Keratinocyte (primary cell): ENCODE measurements at regions not wholly inside any gene's neighbourhood (a gene's known extent, or its start where the extent isn't known, plus 50 kb on each side); places are given as distances from the start of the nearest gene placed in this dataset.

Source experiments
- DNase-seq: peaks from one replicate; pipeline ENCODE4 v3.0.0-alpha.2; 2011; ENCODE audit warnings: low read depth, missing footprints, low spot score
- FAIRE-seq: peaks from 2 replicates; lab custom pipeline; 2011; peaks lifted over from hg19 to GRCh38; lab: Jason Lieb, UNC
- H2AFZ ChIP-seq: 2 replicates; pipeline ENCODE4 v1.6.0; 2012; ENCODE audit warnings: low read length, control low read depth, inconsistent platforms; ENCODE audit not compliant: control insufficient read depth
- H3K27ac ChIP-seq: 2 replicates; pipeline ENCODE4 v1.5.1; 2011; ENCODE audit warnings: low read length; ENCODE audit not compliant: control insufficient read depth, insufficient read depth
- H3K27me3 ChIP-seq: 3 replicates; pipeline ENCODE4 v1.6.0; 2011; ENCODE audit warnings: low read length; ENCODE audit not compliant: control insufficient read depth, insufficient read depth; ENCODE audit errors: extremely low read depth
- H3K36me3 ChIP-seq, 2 experiments: 2 replicates in 1 of 2; 3 replicates in 1 of 2; pipeline ENCODE4 v1.5.1; 2011; ENCODE audit warnings: low read length in 2 of 2, mild to moderate bottlenecking in 1 of 2; ENCODE audit not compliant: control insufficient read depth in 2 of 2, insufficient read depth in 2 of 2; ENCODE audit errors: extremely low read depth in 1 of 2
- H3K4me1 ChIP-seq: 3 replicates; pipeline ENCODE4 v1.5.1; 2011; ENCODE audit warnings: low read length; ENCODE audit not compliant: control insufficient read depth, insufficient read depth; ENCODE audit errors: extremely low read depth
- H3K4me2 ChIP-seq: 3 replicates; pipeline ENCODE4 v1.6.0; 2011; ENCODE audit warnings: low read depth, low read length; ENCODE audit not compliant: control insufficient read depth, insufficient read depth; ENCODE audit errors: extremely low read depth
- H3K4me3 ChIP-seq, 3 experiments: fragments of 200-600 bp in 1 of 3; sonication (generic) in 1 of 3; 2 replicates in 2 of 3; 3 replicates in 1 of 3; pipeline ENCODE4 v1.5.1; 2011 to 2016; ENCODE audit warnings: low read length in 3 of 3, mild to moderate bottlenecking in 3 of 3, control low read depth in 2 of 3, inconsistent platforms in 1 of 3, low read depth in 1 of 3, mixed read lengths in 1 of 3, mixed run types in 1 of 3, moderate library complexity in 1 of 3; ENCODE audit not compliant: control insufficient read depth in 2 of 3, insufficient read depth in 2 of 3; ENCODE audit errors: extremely low read depth in 1 of 3
- H3K79me2 ChIP-seq: 2 replicates; pipeline ENCODE4 v1.6.0; 2012; ENCODE audit warnings: low read length; ENCODE audit not compliant: control insufficient read depth, insufficient read depth
- H3K9ac ChIP-seq: 3 replicates; pipeline ENCODE4 v1.6.0; 2011; ENCODE audit warnings: low read length; ENCODE audit not compliant: control insufficient read depth, insufficient read depth; ENCODE audit errors: extremely low read depth
- H3K9me1 ChIP-seq: 3 replicates; pipeline ENCODE4 v1.6.0; 2011; ENCODE audit warnings: low read length; ENCODE audit not compliant: control insufficient read depth, insufficient read depth; ENCODE audit errors: extremely low read depth
- H3K9me3 ChIP-seq: 2 replicates; pipeline ENCODE4 v1.5.1; 2012; ENCODE audit warnings: low read depth, low read length; ENCODE audit not compliant: control insufficient read depth
- H4K20me1 ChIP-seq: 3 replicates; pipeline ENCODE4 v1.6.0; 2011; ENCODE audit warnings: low read length; ENCODE audit not compliant: control insufficient read depth, insufficient read depth; ENCODE audit errors: extremely low read depth
- EZH2 ChIP-seq: IDR thresholded peaks from one replicate; pipeline ENCODE4 v1.6.1; 2012; ENCODE audit warnings: inconsistent platforms, mild to moderate bottlenecking, low read length, moderate library complexity
- dilution Hi-C: fragments of 300-500 bp; cut with MboI; formaldehyde crosslinking; loops from one replicate; pipeline ENCODE4 v1.7.0; 2020; ENCODE audit warnings: low sequenced_read_pairs; ENCODE audit not compliant: extremely low pct_ligation_motif_present
- TF ChIP-seq, protein P1 (sequence below), 3 experiments: IDR thresholded peaks in 1 of 3; conservative IDR thresholded peaks in 1 of 3; optimal IDR thresholded peaks in 1 of 3; 2 replicates in 2 of 3; 3 replicates in 1 of 3; pipeline versions ENCODE3 to v1.5.1; 2011; ENCODE audit warnings: low read length in 3 of 3, mild to moderate bottlenecking in 3 of 3, moderate library complexity in 2 of 3, control low read depth in 1 of 3, inconsistent platforms in 1 of 3; ENCODE audit not compliant: insufficient read depth in 2 of 3; ENCODE audit errors: extremely low read depth in 1 of 3

DNA sequence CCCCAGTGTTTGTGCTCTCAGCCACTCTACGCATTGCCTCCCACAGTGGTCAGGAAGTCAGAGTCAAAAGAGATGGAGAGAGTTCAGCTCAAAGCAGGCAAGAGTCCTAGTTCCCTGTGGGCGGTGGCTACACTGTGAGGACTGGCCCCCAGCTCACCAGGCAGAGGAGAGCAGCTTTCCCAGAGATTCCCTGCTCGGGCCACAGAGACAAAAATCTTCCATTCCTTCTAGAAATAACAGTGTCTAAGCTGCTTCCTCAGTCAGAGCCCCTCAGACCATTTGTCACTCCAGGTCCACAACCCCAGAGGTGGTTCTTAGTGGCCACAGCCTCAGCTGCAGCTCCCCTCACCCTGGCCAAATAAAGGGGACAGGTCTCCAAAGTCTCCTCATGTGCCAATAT is 263.0 kb upstream of the RPL38 start:
- H3K4me2 ChIP-seq: no peak overlapping the region
- TF ChIP-seq EZH2: no peak
- TF ChIP-seq, protein P1, sequence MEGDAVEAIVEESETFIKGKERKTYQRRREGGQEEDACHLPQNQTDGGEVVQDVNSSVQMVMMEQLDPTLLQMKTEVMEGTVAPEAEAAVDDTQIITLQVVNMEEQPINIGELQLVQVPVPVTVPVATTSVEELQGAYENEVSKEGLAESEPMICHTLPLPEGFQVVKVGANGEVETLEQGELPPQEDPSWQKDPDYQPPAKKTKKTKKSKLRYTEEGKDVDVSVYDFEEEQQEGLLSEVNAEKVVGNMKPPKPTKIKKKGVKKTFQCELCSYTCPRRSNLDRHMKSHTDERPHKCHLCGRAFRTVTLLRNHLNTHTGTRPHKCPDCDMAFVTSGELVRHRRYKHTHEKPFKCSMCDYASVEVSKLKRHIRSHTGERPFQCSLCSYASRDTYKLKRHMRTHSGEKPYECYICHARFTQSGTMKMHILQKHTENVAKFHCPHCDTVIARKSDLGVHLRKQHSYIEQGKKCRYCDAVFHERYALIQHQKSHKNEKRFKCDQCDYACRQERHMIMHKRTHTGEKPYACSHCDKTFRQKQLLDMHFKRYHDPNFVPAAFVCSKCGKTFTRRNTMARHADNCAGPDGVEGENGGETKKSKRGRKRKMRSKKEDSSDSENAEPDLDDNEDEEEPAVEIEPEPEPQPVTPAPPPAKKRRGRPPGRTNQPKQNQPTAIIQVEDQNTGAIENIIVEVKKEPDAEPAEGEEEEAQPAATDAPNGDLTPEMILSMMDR (optimal IDR thresholded peaks at IDR 0.05 in 1 of 3, IDR thresholded peaks at IDR 0.05 in 1 of 3, conservative IDR thresholded peaks at IDR 0.05 in 1 of 3; ENCODE audit: extremely low read depth in 1 of 3, insufficient read depth in 2 of 3, low read length in 3 of 3): no peak
- no peaks in the 10 kb centered on the region for H4K20me1 ChIP-seq
- dilution Hi-C loops: no loop called here
- H3K36me3 ChIP-seq: no peaks in the 10 kb centered on the region
- no peak overlapping the region for H3K9ac ChIP-seq
- H3K27me3 ChIP-seq: no peaks in the 10 kb centered on the region
- H3K79me2 ChIP-seq: no peaks in the 10 kb centered on the region
- no peak for FAIRE-seq
- no peaks in the 10 kb centered on the region for H3K9me3 ChIP-seq
- H3K4me3 ChIP-seq: no peak overlapping the region
- no peaks in the 10 kb centered on the region for H3K4me1 ChIP-seq
- DNase-seq: no peak
- H2AFZ ChIP-seq: no peak overlapping the region
- no peaks in the 10 kb centered on the region for H3K9me1 ChIP-seq
- H3K27ac ChIP-seq: no peak overlapping the region

DNA sequence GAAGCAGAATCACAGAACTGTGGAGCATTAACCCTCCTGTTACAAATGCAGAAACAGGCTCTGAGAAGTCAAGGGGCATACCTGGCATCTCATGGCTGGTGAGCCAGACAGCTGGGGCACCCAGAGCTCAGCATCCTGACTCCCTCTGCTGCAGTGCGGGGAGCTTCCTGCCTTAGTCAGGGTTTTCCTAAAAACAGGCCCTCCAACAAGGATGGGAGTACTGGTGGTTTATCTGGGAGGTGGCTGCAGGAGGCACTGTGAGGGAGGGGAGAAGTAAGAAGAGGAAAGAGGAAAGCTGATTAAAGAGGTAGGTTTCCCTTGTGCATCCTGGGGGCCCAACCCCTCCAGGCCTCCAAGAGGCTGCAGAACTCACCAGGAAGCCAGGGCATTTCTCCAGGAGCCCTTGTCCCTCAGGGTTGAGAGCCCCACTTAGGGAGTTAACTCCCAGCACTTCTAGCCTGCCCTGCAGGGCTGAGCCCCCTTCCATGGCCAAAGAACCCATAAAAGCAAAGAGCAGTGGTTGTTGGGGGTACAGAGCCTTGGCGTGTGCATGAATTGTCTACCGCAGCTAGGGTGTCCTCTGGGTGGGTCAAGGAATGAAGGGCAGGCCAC is 261.5 kb upstream of the RPL38 start:
- dilution Hi-C loops: no loop called here
- Histone ChIP-seq H3K4me2 (no peak overlapping the region), H4K20me1 (no peaks in the 10 kb centered on the region), H3K9ac (no peak overlapping the region), H3K27ac (no peak overlapping the region), H3K79me2 (no peaks in the 10 kb centered on the region), H3K9me1 (no peaks in the 10 kb centered on the region), H3K4me3 (no peak overlapping the region), H3K27me3 (no peaks in the 10 kb centered on the region), H3K36me3 (no peaks in the 10 kb centered on the region), H2AFZ (no peak overlapping the region), H3K9me3 (no peaks in the 10 kb centered on the region), H3K4me1 (no peaks in the 10 kb centered on the region)
- DNase-seq: no peak
- no peak for TF ChIP-seq EZH2
- TF ChIP-seq, protein P1 (optimal IDR thresholded peaks at IDR 0.05 in 1 of 3, IDR thresholded peaks at IDR 0.05 in 1 of 3, conservative IDR thresholded peaks at IDR 0.05 in 1 of 3; ENCODE audit: extremely low read depth in 1 of 3, insufficient read depth in 2 of 3, low read length in 3 of 3): no peak
- no peak for FAIRE-seq
